ENCODE measurements at regions not wholly inside any gene's neighbourhood (a gene's known extent, or its start where the extent isn't known, plus 50 kb on each side); places are given as distances from the start of the nearest gene placed in this dataset.
A peak's percentile ranks its signal among the peaks of the same experiment; 100 is the strongest.

GRCh38 chr6:112576423-112576822 lies 229.3 kb downstream of the RFPL4B start:
- no peak for TF ChIP-seq CTCF (IDR thresholded peaks at IDR 0.05)
- peak; percentile 52 for DNase-seq
- Mint-ChIP-seq H3K9me3 (no peaks in the 10 kb centered on the region), H3K4me1 (ENCODE audit: low read depth) (peaks cover 14% of the 10 kb centered on the region), H3K27ac (no peak overlapping the region), H3K36me3 (ENCODE audit: low read depth) (no peaks in the 10 kb centered on the region), H3K27me3 (ENCODE audit: insufficient read depth) (no peaks in the 10 kb centered on the region), H3K4me3 (no peak overlapping the region)

- Mint-ChIP-seq H3K4me3 (no peak overlapping the region), H3K4me1 (ENCODE audit: low read depth) (peaks cover 5% of the 10 kb centered on the region; the same call in 1 of the 2 replicates)
These were observed 232.5 kb downstream of the RFPL4B start for GRCh38 chr6:112579601-112580000.

GRCh38 chr6:112581015-112581414 lies 233.9 kb downstream of the RFPL4B start:
- TF ChIP-seq CTCF (IDR thresholded peaks at IDR 0.05) = no peak

More at GRCh38 chr6:112579601-112580000, 232.5 kb downstream of the RFPL4B start:
- Mint-ChIP-seq H3K27ac (no peak overlapping the region), H3K36me3 (ENCODE audit: low read depth) (no peaks in the 10 kb centered on the region), H3K27me3 (ENCODE audit: insufficient read depth) (no peaks in the 10 kb centered on the region), H3K9me3 (no peaks in the 10 kb centered on the region)
- DNase-seq = no peak
- no peak for TF ChIP-seq CTCF (IDR thresholded peaks at IDR 0.05)

GRCh38 chr6:112590326-112590725 lies 243.2 kb downstream of the RFPL4B start:
- no peak for DNase-seq
- no peaks in the 10 kb centered on the region; the same call in 1 of the 2 replicates for H3K4me1 Mint-ChIP-seq (ENCODE audit: low read depth)
- no peak overlapping the region for H3K4me3 Mint-ChIP-seq
- no peak for TF ChIP-seq CTCF (IDR thresholded peaks at IDR 0.05)
- H3K36me3 Mint-ChIP-seq (ENCODE audit: low read depth) = peaks cover 5% of the 10 kb centered on the region; the same call in 1 of the 2 replicates
- H3K27ac Mint-ChIP-seq = no peak overlapping the region
- H3K9me3 Mint-ChIP-seq = peaks cover 6% of the 10 kb centered on the region; the same call in 1 of the 2 replicates
- H3K27me3 Mint-ChIP-seq (ENCODE audit: insufficient read depth) = peaks cover 3% of the 10 kb centered on the region; the same call in 1 of the 2 replicates

More at GRCh38 chr6:112581015-112581414, 233.9 kb downstream of the RFPL4B start:
- no peak for DNase-seq
- Mint-ChIP-seq H3K27ac (no peak overlapping the region), H3K4me1 (ENCODE audit: low read depth) (peaks cover 5% of the 10 kb centered on the region; the same call in 1 of the 2 replicates), H3K4me3 (no peak overlapping the region), H3K27me3 (ENCODE audit: insufficient read depth) (no peaks in the 10 kb centered on the region), H3K9me3 (no peaks in the 10 kb centered on the region), H3K36me3 (ENCODE audit: low read depth) (no peaks in the 10 kb centered on the region)

GRCh38 chr6:112591329-112591728 lies 244.2 kb downstream of the RFPL4B start:
- H3K27ac Mint-ChIP-seq = no peak overlapping the region
- H3K4me3 Mint-ChIP-seq = no peak overlapping the region
- no peaks in the 10 kb centered on the region; the same call in 1 of the 2 replicates for H3K4me1 Mint-ChIP-seq (ENCODE audit: low read depth)
- TF ChIP-seq CTCF (IDR thresholded peaks at IDR 0.05) = no peak
- peaks cover 3% of the 10 kb centered on the region; the same call in 1 of the 2 replicates for H3K27me3 Mint-ChIP-seq (ENCODE audit: insufficient read depth)
- DNase-seq = no peak
- peaks cover 5% of the 10 kb centered on the region; the same call in 1 of the 2 replicates for H3K36me3 Mint-ChIP-seq (ENCODE audit: low read depth)
- peaks cover 6% of the 10 kb centered on the region; the same call in 1 of the 2 replicates for H3K9me3 Mint-ChIP-seq

Measured in HFFc6 (cell line).